K562 (cell line): ENCODE measurements at regions not wholly inside any gene's neighbourhood (a gene's known extent, or its start where the extent isn't known, plus 50 kb on each side); places are given as distances from the start of the nearest gene placed in this dataset.
A peak's percentile ranks its signal among the peaks of the same experiment; 100 is the strongest.

ENCODE experiments used
- ARNT ChIP-seq, 2 experiments: fragments of 450-650 bp; IDR thresholded peaks; 2 replicates each; pipeline ENCODE4 v1.6.1; 2016; ENCODE audit warnings: mild to moderate bottlenecking in 1 of 2
- C11orf30 ChIP-seq: fragments of 450-650 bp; IDR thresholded peaks from 2 replicates; pipeline ENCODE4 v1.6.1; 2016; ENCODE audit warnings: low read depth, mild to moderate bottlenecking
- CBFA2T2 ChIP-seq: fragments of 450-650 bp; conservative IDR thresholded peaks from 2 replicates; pipeline ENCODE4 v1.6.1; 2017; ENCODE audit warnings: mild to moderate bottlenecking
- CC2D1A ChIP-seq: fragments of 450-650 bp; IDR thresholded peaks from 2 replicates; pipeline ENCODE4 v1.6.1; 2017; ENCODE audit warnings: mild to moderate bottlenecking
- CREM ChIP-seq: IDR thresholded peaks from 2 replicates; pipeline ENCODE4 v1.6.1; 2014; ENCODE audit warnings: antibody characterized with exemption, low read depth
- EGR1 ChIP-seq: fragments of 450-650 bp; conservative IDR thresholded peaks from 2 replicates; pipeline ENCODE4 v1.6.1; 2017; ENCODE audit warnings: mild to moderate bottlenecking
- EHMT2 ChIP-seq: fragments of 450-650 bp; IDR thresholded peaks from 2 replicates; pipeline ENCODE4 v1.6.1; 2018; ENCODE audit warnings: antibody characterized with exemption
- GATA2 ChIP-seq: sonication (generic); formaldehyde crosslinking; IDR thresholded peaks from 2 replicates; pipeline ENCODE4 v1.4.0; 2020; ENCODE audit warnings: mild to moderate bottlenecking, missing genetic modification reagents
- HDAC1 ChIP-seq, 2 experiments: fragments of 450-650 bp; IDR thresholded peaks; 2 replicates each; pipeline ENCODE4 v1.6.1; 2016 to 2017; ENCODE audit warnings: inconsistent platforms in 1 of 2, mild to moderate bottlenecking in 1 of 2, moderate library complexity in 1 of 2
- KLF16 ChIP-seq: IDR thresholded peaks from 2 replicates; pipeline ENCODE4 v1.6.1; 2016; ENCODE audit warnings: antibody characterized with exemption
- MNT ChIP-seq, 2 experiments: fragments of 450-650 bp; conservative IDR thresholded peaks; 2 replicates each; pipeline ENCODE4 v1.6.1; 2017; ENCODE audit warnings: mild to moderate bottlenecking in 2 of 2, moderate library complexity in 2 of 2
- MTA2 ChIP-seq: fragments of 450-650 bp; IDR thresholded peaks from 2 replicates; pipeline ENCODE4 v1.6.1; 2016; ENCODE audit warnings: low read depth
- MTA3 ChIP-seq: fragments of 450-650 bp; formaldehyde crosslinking; IDR thresholded peaks from 2 replicates; pipeline ENCODE4 v1.6.1; 2017; ENCODE audit warnings: mild to moderate bottlenecking, borderline replicate concordance
- NFIC ChIP-seq: fragments of 450-650 bp; IDR thresholded peaks from 2 replicates; pipeline ENCODE4 v1.6.1; 2017; ENCODE audit warnings: mild to moderate bottlenecking, inconsistent platforms
- NRF1 ChIP-seq, 2 experiments: fragments of 450-650 bp; IDR thresholded peaks in 1 of 2; conservative IDR thresholded peaks in 1 of 2; 2 replicates each; pipeline ENCODE4 v1.6.1; 2014; ENCODE audit warnings: mild to moderate bottlenecking in 2 of 2
- RB1 ChIP-seq: fragments of 450-650 bp; IDR thresholded peaks from 2 replicates; pipeline ENCODE4 v1.6.1; 2017; ENCODE audit warnings: low read depth, mild to moderate bottlenecking
- RNF2 ChIP-seq: sonication (generic); IDR thresholded peaks from 2 replicates; pipeline ENCODE4 v1.6.1; 2016
- SMAD4 ChIP-seq: fragments of 250-450 bp; sonication (Bioruptor Pico); conservative IDR thresholded peaks from 2 replicates; pipeline ENCODE4 v1.8.0; 2021; ENCODE audit warnings: inconsistent platforms, mild to moderate bottlenecking, moderate library complexity
- SMARCE1 ChIP-seq: fragments of 450-650 bp; IDR thresholded peaks from 2 replicates; pipeline ENCODE4 v1.7.1; 2016; ENCODE audit warnings: mild to moderate bottlenecking
- SOX6 ChIP-seq: fragments of 450-650 bp; IDR thresholded peaks from 2 replicates; pipeline ENCODE4 v1.6.1; 2014; ENCODE audit warnings: mild to moderate bottlenecking
- STAT5A ChIP-seq: IDR thresholded peaks from 2 replicates; pipeline ENCODE4 v1.6.1; 2012; ENCODE audit warnings: low read length, inconsistent platforms, borderline replicate concordance
- TAL1 ChIP-seq: fragments of 450-650 bp; IDR thresholded peaks from 2 replicates; pipeline ENCODE4 v1.6.1; 2016; ENCODE audit warnings: mild to moderate bottlenecking
- TCF3 ChIP-seq: sonication (generic); formaldehyde crosslinking; IDR thresholded peaks from 2 replicates; pipeline ENCODE4 v1.4.0; 2020; ENCODE audit warnings: mild to moderate bottlenecking, missing genetic modification reagents
- ZNF584 ChIP-seq: fragments of 200-800 bp; sonication (Bioruptor generic); IDR thresholded peaks from 2 replicates; pipeline ENCODE4 v1.6.1; 2016; ENCODE audit warnings: low read depth, mild to moderate bottlenecking, missing genetic modification characterization, missing compliant biosample characterization
- TF ChIP-seq, protein P1 (sequence below), 2 experiments: IDR thresholded peaks; 2 replicates each; pipeline ENCODE4 v1.6.1; 2012; ENCODE audit warnings: improper control_type of control experiment in 2 of 2, low read depth in 2 of 2, low read length in 2 of 2, borderline replicate concordance in 1 of 2
- TF ChIP-seq, protein P2 (sequence below): fragments of 450-650 bp; IDR thresholded peaks from 2 replicates; pipeline ENCODE4 v1.6.1; 2016; ENCODE audit warnings: antibody characterized with exemption
- TF ChIP-seq, protein P3 (sequence below): sonication (generic); IDR thresholded peaks from 2 replicates; pipeline ENCODE4 v1.6.1; 2016

GRCh38 chr11:71743385-71743784, 89.6 kb upstream of the DEFB108B start (continued):
- TF ChIP-seq RNF2 (peak; percentile 66; the same call in 1 of the 2 replicates), NFIC (peak; percentile 87), STAT5A (peak; percentile 49; the same call in 1 of the 2 replicates), KLF16 (peak; percentile 66; the same call in 1 of the 2 replicates), ZNF584 (CRISPR knock-in tag) (0 out of 2 replicates have a peak, but pooled peaks have one; percentile 53), CBFA2T2 (peak; percentile 86), TAL1 (peak; percentile 70), ARNT (IDR thresholded peaks at IDR 0.05) (peak in 1 of 2 experiments; percentile 70; a peak in 1 of 4 replicates), C11orf30 (peak; percentile 79), RB1 (0 out of 2 replicates have a peak, but pooled peaks have one; percentile 33), SMARCE1 (peak; percentile 77), EGR1 (peak; percentile 98), HDAC1 (IDR thresholded peaks at IDR 0.05) (peak in 1 of 2 experiments; percentile 21; a peak in 1 of 4 replicates), EHMT2 (0 out of 2 replicates have a peak, but pooled peaks have one; percentile 20), SOX6 (peak; percentile 69), MTA2 (peak; percentile 64), TCF3 (CRISPR knock-in tag) (peak; percentile 86), CC2D1A (peak; percentile 38; the same call in 1 of the 2 replicates), MTA3 (peak; percentile 34; the same call in 1 of the 2 replicates), GATA2 (peak; percentile 68), CREM (peak; percentile 19; the same call in 1 of the 2 replicates), MNT (conservative IDR thresholded peaks at IDR 0.05) (0 out of 4 replicates have a peak, but pooled peaks of 1 of the 2 experiments have one; percentile 23), SMAD4 (CRISPR knock-in tag) (peak; percentile 70), NRF1 (conservative IDR thresholded peaks at IDR 0.05 in 1 of 2, IDR thresholded peaks at IDR 0.05 in 1 of 2) (peak; percentile 29 to 35; a peak in 2 of 4 replicates)
- TF ChIP-seq, protein P1, sequence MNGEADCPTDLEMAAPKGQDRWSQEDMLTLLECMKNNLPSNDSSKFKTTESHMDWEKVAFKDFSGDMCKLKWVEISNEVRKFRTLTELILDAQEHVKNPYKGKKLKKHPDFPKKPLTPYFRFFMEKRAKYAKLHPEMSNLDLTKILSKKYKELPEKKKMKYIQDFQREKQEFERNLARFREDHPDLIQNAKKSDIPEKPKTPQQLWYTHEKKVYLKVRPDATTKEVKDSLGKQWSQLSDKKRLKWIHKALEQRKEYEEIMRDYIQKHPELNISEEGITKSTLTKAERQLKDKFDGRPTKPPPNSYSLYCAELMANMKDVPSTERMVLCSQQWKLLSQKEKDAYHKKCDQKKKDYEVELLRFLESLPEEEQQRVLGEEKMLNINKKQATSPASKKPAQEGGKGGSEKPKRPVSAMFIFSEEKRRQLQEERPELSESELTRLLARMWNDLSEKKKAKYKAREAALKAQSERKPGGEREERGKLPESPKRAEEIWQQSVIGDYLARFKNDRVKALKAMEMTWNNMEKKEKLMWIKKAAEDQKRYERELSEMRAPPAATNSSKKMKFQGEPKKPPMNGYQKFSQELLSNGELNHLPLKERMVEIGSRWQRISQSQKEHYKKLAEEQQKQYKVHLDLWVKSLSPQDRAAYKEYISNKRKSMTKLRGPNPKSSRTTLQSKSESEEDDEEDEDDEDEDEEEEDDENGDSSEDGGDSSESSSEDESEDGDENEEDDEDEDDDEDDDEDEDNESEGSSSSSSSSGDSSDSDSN (IDR thresholded peaks at IDR 0.05; ENCODE audit: borderline replicate concordance in 1 of 2, low read depth in 2 of 2, low read length in 2 of 2), result peak in 1 of 2 experiments; percentile 35; a peak in 1 of 4 replicates
- TF ChIP-seq, protein P2, sequence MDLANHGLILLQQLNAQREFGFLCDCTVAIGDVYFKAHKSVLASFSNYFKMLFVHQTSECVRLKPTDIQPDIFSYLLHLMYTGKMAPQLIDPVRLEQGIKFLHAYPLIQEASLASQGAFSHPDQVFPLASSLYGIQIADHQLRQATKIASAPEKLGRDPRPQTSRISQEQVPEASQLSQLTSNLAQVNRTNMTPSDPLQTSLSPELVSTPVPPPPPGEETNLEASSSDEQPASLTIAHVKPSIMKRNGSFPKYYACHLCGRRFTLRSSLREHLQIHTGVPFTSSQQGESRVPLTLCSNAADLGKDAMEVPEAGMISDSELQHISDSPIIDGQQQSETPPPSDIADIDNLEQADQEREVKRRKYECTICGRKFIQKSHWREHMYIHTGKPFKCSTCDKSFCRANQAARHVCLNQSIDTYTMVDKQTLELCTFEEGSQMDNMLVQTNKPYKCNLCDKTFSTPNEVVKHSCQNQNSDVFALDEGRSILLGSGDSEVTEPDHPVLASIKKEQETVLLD, result 0 out of 2 replicates have a peak, but pooled peaks have one; percentile 39
- TF ChIP-seq, protein P3, sequence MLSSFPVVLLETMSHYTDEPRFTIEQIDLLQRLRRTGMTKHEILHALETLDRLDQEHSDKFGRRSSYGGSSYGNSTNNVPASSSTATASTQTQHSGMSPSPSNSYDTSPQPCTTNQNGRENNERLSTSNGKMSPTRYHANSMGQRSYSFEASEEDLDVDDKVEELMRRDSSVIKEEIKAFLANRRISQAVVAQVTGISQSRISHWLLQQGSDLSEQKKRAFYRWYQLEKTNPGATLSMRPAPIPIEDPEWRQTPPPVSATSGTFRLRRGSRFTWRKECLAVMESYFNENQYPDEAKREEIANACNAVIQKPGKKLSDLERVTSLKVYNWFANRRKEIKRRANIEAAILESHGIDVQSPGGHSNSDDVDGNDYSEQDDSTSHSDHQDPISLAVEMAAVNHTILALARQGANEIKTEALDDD, result peak; percentile 92
